ENCODE measurements at regions not wholly inside any gene's neighbourhood (a gene's known extent, or its start where the extent isn't known, plus 50 kb on each side); places are given as distances from the start of the nearest gene placed in this dataset.

- TF ChIP-seq ZNF462 (CRISPR knock-in tag; IDR thresholded peaks at IDR 0.05) = no peak
- TF ChIP-seq EZH2phosphoT487 (IDR thresholded peaks at IDR 0.05; ENCODE audit: unreplicated experiment) = no peak
- TF ChIP-seq CREB1 (CRISPR knock-in tag; IDR thresholded peaks at IDR 0.05; ENCODE audit: low read depth) = no peak
- no peak for TF ChIP-seq CTCF (conservative IDR thresholded peaks at IDR 0.05; ENCODE audit: low read depth in 2 of 2)
- TF ChIP-seq POLR2AphosphoS5 (IDR thresholded peaks at IDR 0.05; ENCODE audit: low read depth) = no peak
- no peak for TF ChIP-seq ZNF114 (CRISPR knock-in tag; IDR thresholded peaks at IDR 0.05)
- TF ChIP-seq JUNB (IDR thresholded peaks at IDR 0.05; ENCODE audit: unreplicated experiment) = no peak
- no peak for TF ChIP-seq NANOG (IDR thresholded peaks at IDR 0.05; ENCODE audit: borderline replicate concordance)
These were observed 137.2 kb downstream of the DMRTA2 start (continued) for GRCh38 chr1:50285994-50286393.

All from GM23338 (cell line).